ENCODE measurements at regions not wholly inside any gene's neighbourhood (a gene's known extent, or its start where the extent isn't known, plus 50 kb on each side); places are given as distances from the start of the nearest gene placed in this dataset.

DNA sequence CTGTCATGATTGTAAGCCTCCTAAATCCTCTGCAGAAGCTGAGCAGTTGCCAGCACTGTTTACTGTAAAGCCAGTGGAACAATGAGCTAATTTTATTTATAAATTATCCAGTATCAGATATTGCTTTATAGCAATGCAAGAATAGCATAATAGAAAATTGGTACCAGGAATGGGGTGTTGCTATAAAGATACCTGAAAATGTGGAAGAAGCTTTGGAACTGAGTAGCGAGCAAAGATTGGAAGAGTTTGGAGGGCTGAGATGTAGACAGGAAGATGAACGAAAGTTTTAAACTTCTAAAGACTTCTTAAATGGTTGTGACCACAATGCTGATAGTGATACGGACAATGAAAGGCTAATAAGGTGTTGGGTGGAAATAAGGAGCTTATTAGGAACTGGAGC is 917.4 kb upstream of the POT1 start:
- TF ChIP-seq, protein P1, sequence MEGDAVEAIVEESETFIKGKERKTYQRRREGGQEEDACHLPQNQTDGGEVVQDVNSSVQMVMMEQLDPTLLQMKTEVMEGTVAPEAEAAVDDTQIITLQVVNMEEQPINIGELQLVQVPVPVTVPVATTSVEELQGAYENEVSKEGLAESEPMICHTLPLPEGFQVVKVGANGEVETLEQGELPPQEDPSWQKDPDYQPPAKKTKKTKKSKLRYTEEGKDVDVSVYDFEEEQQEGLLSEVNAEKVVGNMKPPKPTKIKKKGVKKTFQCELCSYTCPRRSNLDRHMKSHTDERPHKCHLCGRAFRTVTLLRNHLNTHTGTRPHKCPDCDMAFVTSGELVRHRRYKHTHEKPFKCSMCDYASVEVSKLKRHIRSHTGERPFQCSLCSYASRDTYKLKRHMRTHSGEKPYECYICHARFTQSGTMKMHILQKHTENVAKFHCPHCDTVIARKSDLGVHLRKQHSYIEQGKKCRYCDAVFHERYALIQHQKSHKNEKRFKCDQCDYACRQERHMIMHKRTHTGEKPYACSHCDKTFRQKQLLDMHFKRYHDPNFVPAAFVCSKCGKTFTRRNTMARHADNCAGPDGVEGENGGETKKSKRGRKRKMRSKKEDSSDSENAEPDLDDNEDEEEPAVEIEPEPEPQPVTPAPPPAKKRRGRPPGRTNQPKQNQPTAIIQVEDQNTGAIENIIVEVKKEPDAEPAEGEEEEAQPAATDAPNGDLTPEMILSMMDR (IDR thresholded peaks at IDR 0.05; ENCODE audit: insufficient read depth, low read length, poor library complexity, severe bottlenecking), result no peak
- TF ChIP-seq EZH2phosphoT487 (conservative IDR thresholded peaks at IDR 0.05; ENCODE audit: low read length), result no peak
